A673 (cell line): ENCODE measurements at regions not wholly inside any gene's neighbourhood (a gene's known extent, or its start where the extent isn't known, plus 50 kb on each side); places are given as distances from the start of the nearest gene placed in this dataset.

Experiments used
- BruUV-seq: library from RNA; stranded (reverse); fragments of 400-500 nt; replicated peaks from 2 replicates; lab custom pipeline; 2021; lab: Mats Ljungman, UMichigan
- CTCF ChIA-PET: fragments of 300-600 bp; sonication (Branson Sonifier 250); formaldehyde crosslinking; loops from one replicate; lab custom pipeline; 2022; ENCODE audit warnings: antibody characterized with exemption; lab: Charles Lee
- POLR2A ChIA-PET: fragments of 300-600 bp; sonication (Branson Sonifier 250); formaldehyde crosslinking; loops from one replicate; lab custom pipeline; 2022; ENCODE audit warnings: antibody characterized with exemption; ENCODE audit not compliant: low non-redundant PET; lab: Charles Lee
- DNase-seq: peaks from one replicate; pipeline ENCODE4 v3.0.0-alpha.2; 2015; ENCODE audit warnings: low spot score
- H3K27ac ChIP-seq: fragments of 200-600 bp; sonication (generic); 2 replicates; pipeline ENCODE4 v1.5.1; 2016; ENCODE audit warnings: mixed run types, low read depth, mild to moderate bottlenecking, mixed read lengths, antibody characterized with exemption, low read length; ENCODE audit not compliant: poor library complexity, severe bottlenecking
- H3K27me3 ChIP-seq: fragments of 200-600 bp; sonication (generic); replicated peaks from 2 replicates; pipeline ENCODE4 v1.6.1; 2017; ENCODE audit warnings: mixed run types, low read depth, mild to moderate bottlenecking, mixed read lengths, antibody characterized with exemption, low read length; ENCODE audit not compliant: insufficient read depth, poor library complexity
- H3K36me3 ChIP-seq: fragments of 200-600 bp; sonication (generic); 2 replicates; pipeline ENCODE4 v1.6.1; 2016; ENCODE audit warnings: mixed run types, mild to moderate bottlenecking, mixed read lengths, antibody characterized with exemption, low read length; ENCODE audit not compliant: insufficient read depth, poor library complexity, severe bottlenecking
- H3K4me1 ChIP-seq: fragments of 200-600 bp; sonication (generic); 2 replicates; pipeline ENCODE4 v1.6.1; 2017; ENCODE audit warnings: mixed run types, mild to moderate bottlenecking, mixed read lengths, antibody characterized with exemption, low read length; ENCODE audit not compliant: insufficient read depth, poor library complexity, severe bottlenecking
- H3K4me3 ChIP-seq: fragments of 200-600 bp; sonication (generic); 2 replicates; pipeline ENCODE4 v1.5.1; 2016; ENCODE audit warnings: low read depth, mixed run types, mild to moderate bottlenecking, mixed read lengths, low read length; ENCODE audit not compliant: poor library complexity, severe bottlenecking
- H3K9me3 ChIP-seq: fragments of 200-600 bp; sonication (generic); 2 replicates; pipeline ENCODE4 v1.6.1; 2016; ENCODE audit warnings: mixed run types, low read depth, mild to moderate bottlenecking, mixed read lengths, antibody characterized with exemption, low read length; ENCODE audit not compliant: poor library complexity, severe bottlenecking
- EZH2 ChIP-seq: fragments of 200-600 bp; sonication (generic); IDR thresholded peaks from 2 replicates; pipeline ENCODE4 v1.6.1; 2017; ENCODE audit warnings: borderline replicate concordance, low read depth, mild to moderate bottlenecking, mixed read lengths, antibody characterized with exemption, low read length; ENCODE audit not compliant: poor library complexity, severe bottlenecking
- intact Hi-C: fragments of 100-400 bp; cut with micrococcal nuclease; formaldehyde crosslinking; loops from one replicate; pipeline ENCODE4 v1.10.0; 2022; ENCODE audit not compliant: unreplicated experiment
- TF ChIP-seq, protein P1 (sequence below): fragments of 300-800, 200-600 bp; sonication (generic); conservative IDR thresholded peaks from 2 replicates; pipeline ENCODE4 v1.5.1; 2017; ENCODE audit warnings: low read depth, mild to moderate bottlenecking, antibody characterized with exemption, low read length, moderate library complexity, mixed read lengths

GRCh38 chr13:79079351-79079839 lies 326.7 kb downstream of the RBM26 start:
- TF ChIP-seq, protein P1, sequence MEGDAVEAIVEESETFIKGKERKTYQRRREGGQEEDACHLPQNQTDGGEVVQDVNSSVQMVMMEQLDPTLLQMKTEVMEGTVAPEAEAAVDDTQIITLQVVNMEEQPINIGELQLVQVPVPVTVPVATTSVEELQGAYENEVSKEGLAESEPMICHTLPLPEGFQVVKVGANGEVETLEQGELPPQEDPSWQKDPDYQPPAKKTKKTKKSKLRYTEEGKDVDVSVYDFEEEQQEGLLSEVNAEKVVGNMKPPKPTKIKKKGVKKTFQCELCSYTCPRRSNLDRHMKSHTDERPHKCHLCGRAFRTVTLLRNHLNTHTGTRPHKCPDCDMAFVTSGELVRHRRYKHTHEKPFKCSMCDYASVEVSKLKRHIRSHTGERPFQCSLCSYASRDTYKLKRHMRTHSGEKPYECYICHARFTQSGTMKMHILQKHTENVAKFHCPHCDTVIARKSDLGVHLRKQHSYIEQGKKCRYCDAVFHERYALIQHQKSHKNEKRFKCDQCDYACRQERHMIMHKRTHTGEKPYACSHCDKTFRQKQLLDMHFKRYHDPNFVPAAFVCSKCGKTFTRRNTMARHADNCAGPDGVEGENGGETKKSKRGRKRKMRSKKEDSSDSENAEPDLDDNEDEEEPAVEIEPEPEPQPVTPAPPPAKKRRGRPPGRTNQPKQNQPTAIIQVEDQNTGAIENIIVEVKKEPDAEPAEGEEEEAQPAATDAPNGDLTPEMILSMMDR, result no peak
- TF ChIP-seq EZH2, result no peak
- H3K4me1 ChIP-seq, result no peaks in the 10 kb centered on the region
- intact Hi-C loops, result no loop called here
- CTCF ChIA-PET, result no interaction called here
- no peaks in the 10 kb centered on the region for H3K9me3 ChIP-seq
- POLR2A ChIA-PET, result no interaction called here
- no TSS peak for BruUV-seq
- DNase-seq, result no peak
- no peaks in the 10 kb centered on the region for H3K27me3 ChIP-seq
- H3K36me3 ChIP-seq, result no peaks in the 10 kb centered on the region
- no peak overlapping the region for H3K27ac ChIP-seq
- H3K4me3 ChIP-seq, result no peak overlapping the region

DNA sequence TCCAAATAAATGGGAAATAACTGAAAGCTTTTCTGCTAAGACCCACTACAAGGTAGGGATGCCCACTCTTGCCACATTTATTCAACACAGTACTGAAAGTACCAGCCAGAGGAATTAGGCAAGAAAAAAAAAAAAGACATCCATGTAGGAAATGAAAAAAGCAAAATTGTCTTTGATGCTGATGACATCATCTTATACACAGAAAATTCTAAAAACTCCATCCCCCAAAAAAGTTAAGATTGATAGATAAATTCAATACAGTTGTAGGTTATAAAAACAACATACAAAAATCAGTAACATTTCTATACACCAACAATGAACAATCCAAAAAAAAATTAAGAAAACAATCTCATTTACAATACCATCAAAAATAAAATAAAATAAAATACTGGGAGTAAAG lies 330.4 kb downstream of the RBM26 start:
- Histone ChIP-seq H3K27me3 (no peaks in the 10 kb centered on the region), H3K36me3 (no peaks in the 10 kb centered on the region), H3K9me3 (no peaks in the 10 kb centered on the region), H3K4me3 (no peak overlapping the region), H3K4me1 (no peaks in the 10 kb centered on the region), H3K27ac (no peak overlapping the region)
- DNase-seq, result no peak
- BruUV-seq, result no TSS peak
- CTCF ChIA-PET, result no interaction called here
- no peak for TF ChIP-seq EZH2
- TF ChIP-seq, protein P1, result no peak
- POLR2A ChIA-PET, result no interaction called here
- intact Hi-C loops, result no loop called here

- POLR2A ChIA-PET, result no interaction called here
- intact Hi-C loops, result no loop called here
- DNase-seq, result no peak
Observed at GRCh38 chr13:79070343-79070974, 335.6 kb downstream of the RBM26 start.

More at GRCh38 chr13:79070343-79070974, 335.6 kb downstream of the RBM26 start:
- Histone ChIP-seq H3K36me3 (no peaks in the 10 kb centered on the region), H3K4me3 (no peak overlapping the region), H3K27ac (no peak overlapping the region), H3K4me1 (no peaks in the 10 kb centered on the region), H3K9me3 (no peaks in the 10 kb centered on the region), H3K27me3 (peaks cover 11% of the 10 kb centered on the region)
- CTCF ChIA-PET, result no interaction called here
- BruUV-seq, result no TSS peak
- TF ChIP-seq, protein P1, result no peak
- TF ChIP-seq EZH2, result no peak
